GM19395 (cell line): ENCODE measurements at regions not wholly inside any gene's neighbourhood (a gene's known extent, or its start where the extent isn't known, plus 50 kb on each side); places are given as distances from the start of the nearest gene placed in this dataset.
"Not testable (repeated sequence)": the region's sequence is repeated elsewhere in the genome, so short reads cannot be mapped to it uniquely, and the experiment has no call there.

ENCODE experiments used
- ATAC-seq: cut with Tn5 transposase; IDR thresholded peaks from one replicate; pipeline ENCODE4 v1.9.1; 2021; ENCODE audit warnings: mild to moderate bottlenecking, moderate library complexity; ENCODE audit not compliant: unreplicated experiment

DNA sequence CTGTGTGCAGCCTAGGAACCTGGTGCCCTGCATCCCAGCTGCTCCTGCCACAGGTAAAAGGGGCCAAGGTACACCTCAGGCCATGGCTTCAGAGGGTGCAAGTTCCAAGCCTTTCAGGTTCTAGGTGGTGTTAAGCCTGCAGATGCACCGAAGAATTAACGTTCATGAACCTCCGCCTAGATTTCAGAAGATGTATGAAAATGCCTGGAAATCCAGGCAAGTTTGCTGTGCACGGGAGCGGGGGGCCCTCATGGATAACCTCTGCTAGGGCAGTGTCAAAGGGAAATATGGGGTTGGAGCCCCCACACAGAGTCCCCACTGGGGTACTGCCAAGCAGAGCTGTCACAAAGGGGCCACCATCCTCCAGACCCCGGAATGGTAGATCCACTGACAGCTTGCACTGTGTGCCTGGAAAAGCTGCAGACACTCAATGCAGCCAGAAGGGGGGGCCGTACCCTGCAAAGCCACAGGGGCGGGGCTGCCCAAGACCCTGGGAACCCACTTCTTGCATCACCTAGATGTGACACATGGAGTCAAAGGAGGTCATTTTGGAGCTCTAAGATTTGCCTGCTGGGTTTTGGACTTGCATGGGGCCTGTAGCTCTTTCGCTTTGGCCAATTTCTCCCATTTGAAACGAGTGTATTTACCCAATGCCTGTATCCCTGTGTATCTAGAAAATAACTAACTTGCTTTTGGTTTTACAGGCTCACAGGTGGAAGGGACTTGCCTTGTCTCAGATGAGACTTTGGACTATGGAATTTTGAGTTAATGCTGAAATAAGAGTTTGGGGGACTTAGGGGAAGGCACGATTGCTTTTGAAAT is 145.2 kb upstream of the C1QTNF3 start:
- ATAC-seq, result not testable (repeated sequence)

GRCh38 chr5:34189246-34189645 is 146.2 kb upstream of the C1QTNF3 start:
- not testable (repeated sequence) for ATAC-seq

DNA sequence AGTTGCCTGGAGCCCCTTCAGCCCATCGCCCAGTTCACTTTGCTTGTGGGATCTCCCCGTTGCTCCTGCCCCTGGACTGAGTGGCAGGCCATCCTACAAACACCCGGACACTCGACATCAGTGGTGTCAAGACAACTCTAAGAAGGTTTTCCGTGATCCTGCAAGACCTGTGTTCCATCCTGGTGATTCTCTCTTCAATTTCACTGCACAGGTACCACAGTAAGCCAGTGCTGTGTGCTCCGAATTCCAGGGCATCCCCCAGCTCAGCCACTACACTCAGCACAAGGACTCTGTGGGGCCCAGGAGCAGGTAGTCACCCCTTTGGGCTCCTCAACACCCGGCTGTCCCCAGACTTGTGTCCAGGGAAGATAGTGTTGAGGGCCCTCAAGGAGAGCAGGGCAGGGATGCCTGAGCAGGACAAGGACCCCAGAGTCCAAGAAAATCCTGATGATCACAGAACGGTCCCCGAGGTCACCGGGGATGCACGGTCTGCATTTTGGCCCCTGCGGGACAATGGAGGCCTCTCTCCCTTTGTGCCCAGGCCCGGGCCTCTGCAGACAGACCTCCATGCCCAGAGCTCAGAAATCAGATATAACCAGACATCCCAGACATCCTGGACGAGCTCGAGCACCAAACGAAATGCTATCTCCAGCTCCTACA is 146.9 kb upstream of the C1QTNF3 start:
- ATAC-seq, result not testable (repeated sequence)

- ATAC-seq, result not testable (repeated sequence)
These were observed 147.5 kb upstream of the C1QTNF3 start for GRCh38 chr5:34190466-34190865.

DNA sequence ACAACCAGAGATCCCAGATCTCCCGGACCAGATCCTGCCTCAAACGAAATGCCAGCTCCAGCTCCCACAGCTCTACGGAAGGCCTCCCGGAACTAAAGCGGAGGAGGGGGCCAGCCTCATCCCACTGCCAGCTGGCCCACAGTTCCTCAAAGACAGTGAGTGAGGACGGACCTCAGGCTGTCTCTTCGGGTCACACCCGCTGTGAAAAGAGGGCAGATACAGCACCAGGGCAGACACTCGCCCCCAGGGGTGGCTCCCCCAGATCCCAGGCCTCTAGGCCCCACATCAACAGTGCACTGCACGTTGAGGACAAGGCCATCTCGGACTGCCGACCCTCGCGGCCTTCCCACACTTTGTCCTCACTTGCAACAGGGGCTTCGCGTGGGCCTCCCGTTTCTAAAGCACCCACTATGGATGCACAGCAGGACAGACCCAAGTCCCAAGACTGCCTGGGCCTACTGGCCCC is 148.3 kb upstream of the C1QTNF3 start:
- not testable (repeated sequence) for ATAC-seq

- not testable (repeated sequence) for ATAC-seq
These were observed 149.3 kb upstream of the C1QTNF3 start for GRCh38 chr5:34192064-34192922.

- not testable (repeated sequence) for ATAC-seq
These were observed 149.9 kb upstream of the C1QTNF3 start for GRCh38 chr5:34192923-34193262.

DNA sequence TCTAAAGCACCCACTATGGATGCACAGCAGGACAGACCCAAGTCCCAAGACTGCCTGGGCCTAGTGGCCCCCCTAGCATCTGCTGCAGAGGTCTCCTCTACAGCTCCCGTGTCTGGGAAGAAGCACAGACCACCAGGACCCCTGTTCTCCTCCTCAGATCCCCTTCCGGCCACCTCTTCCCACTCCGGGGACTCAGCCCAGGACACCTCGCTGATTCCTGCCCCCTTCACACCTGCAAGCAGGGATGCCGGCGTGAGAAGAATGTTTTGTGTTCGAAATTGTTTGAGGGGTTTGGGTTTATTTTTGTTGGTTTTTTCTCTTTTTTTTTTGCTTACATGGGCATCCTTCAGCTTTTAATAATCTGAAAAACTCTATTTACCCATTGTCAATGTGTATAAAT is 150.3 kb upstream of the C1QTNF3 start:
- ATAC-seq, result not testable (repeated sequence)

DNA sequence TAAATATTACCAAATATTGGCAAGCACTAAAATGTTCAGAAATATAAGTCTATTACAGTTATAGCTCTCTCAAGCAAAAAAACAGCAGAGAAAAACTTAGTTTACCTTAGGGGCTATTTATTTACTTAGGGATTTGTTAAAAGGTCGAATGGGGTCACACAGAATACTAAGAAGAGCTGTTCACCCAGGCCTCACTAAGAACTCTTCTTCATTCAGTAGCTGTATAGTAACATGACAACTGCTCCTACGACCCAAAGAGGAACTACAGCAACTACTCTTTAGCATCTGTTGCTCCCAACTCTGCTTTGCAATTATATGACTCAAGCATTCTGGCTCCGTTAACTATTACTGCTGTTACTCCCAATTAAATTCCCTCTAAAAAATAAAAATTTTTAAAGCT is 150.8 kb upstream of the C1QTNF3 start:
- not testable (repeated sequence) for ATAC-seq

DNA sequence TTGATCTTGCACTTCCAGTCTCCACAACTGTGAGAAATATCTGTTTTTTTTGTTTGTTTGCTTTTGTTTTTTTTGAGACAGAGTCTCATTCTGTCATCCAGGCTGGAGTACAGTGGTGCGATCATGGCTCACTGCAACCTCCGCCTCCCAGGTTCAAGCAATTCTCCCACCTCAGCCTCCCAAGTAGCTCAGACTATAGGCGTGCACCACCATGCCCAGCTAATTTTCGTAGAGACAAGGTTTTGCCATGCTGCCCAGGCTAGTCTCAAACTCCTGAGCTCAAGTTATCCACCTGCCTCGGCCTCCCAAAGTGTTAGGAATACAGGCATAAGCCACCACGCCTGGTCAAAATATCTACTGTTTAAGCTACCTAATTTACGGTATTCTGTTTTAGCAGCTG is 153.1 kb upstream of the C1QTNF3 start:
- not testable (repeated sequence) for ATAC-seq

- ATAC-seq, result not testable (repeated sequence)
These were observed 162.3 kb upstream of the C1QTNF3 start for GRCh38 chr5:34205347-34205746.

DNA sequence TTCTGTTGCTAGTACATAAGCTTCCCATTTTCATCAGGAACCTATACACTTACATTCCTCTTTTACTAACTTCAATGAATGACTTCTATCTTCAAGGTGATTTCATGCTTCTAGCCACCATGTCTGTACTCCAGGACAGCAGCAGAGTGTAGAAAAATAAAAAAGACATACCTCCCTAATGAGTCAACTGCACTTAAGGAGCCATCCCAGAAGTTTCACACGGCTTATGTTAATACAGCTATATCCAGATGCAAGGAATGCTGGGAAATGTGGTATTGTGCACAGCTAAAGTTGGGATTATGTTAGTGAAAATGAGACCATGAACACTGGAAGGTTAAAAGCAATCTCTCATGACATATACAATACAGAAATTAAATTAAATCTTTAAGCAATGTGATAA is 174.4 kb upstream of the C1QTNF3 start:
- not testable (repeated sequence) for ATAC-seq

DNA sequence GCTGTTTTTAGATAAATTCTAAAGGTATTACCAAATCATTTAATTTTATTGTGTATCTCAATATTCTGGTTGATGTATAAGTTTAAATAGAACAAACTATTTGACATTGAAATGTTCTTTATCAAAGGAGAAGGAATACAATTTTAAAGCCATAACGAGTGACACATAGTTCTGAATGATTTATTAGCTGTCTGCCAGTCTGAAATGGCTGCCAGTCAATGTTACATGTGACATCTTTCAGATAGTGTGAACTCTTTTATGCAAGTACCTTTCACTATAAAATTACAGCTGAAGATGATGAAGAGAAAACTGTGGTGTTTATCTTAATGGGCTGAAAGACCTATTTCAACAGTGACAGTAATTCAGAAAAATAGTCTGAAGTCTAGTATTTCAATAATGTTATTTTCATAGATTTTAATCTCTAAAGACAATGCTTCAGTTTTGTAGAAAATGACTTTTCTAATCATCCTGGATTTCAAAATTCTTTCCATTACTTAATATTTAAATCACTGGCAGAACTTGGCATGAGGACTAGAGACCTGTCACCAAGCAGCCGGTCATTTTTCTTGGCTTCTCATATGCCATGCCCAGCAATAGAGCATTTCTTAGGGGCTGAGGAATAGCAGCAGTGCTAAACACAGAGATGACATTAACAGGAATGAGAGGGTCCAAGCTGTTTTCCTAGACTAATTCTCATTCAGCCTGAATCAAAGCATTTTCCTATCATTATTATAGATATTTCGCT is 178.5 kb upstream of the C1QTNF3 start:
- ATAC-seq, result not testable (repeated sequence)

GRCh38 chr5:34223158-34223557 is 180.1 kb upstream of the C1QTNF3 start:
- not testable (repeated sequence) for ATAC-seq

- not testable (repeated sequence) for ATAC-seq
These were observed 187.4 kb upstream of the C1QTNF3 start for GRCh38 chr5:34230402-34230801.

DNA sequence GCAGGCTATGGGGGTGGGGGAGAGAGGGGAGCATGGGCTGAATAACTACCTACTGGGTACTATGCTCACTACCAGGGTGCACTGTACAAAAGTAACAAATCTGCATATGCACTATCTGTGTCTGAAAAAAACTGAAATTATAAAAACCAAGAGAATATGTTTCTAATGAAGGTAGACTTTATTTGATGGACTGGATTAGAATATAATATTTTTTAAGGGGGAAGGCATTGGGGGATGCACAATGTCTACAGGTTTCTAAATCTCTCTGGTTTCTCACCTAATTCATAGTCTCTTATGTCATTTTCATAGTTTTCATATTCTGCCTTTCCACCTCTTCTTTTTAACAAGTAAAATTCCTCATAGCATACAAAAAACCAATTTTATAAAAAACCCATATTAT is 200.8 kb upstream of the C1QTNF3 start:
- not testable (repeated sequence) for ATAC-seq

DNA sequence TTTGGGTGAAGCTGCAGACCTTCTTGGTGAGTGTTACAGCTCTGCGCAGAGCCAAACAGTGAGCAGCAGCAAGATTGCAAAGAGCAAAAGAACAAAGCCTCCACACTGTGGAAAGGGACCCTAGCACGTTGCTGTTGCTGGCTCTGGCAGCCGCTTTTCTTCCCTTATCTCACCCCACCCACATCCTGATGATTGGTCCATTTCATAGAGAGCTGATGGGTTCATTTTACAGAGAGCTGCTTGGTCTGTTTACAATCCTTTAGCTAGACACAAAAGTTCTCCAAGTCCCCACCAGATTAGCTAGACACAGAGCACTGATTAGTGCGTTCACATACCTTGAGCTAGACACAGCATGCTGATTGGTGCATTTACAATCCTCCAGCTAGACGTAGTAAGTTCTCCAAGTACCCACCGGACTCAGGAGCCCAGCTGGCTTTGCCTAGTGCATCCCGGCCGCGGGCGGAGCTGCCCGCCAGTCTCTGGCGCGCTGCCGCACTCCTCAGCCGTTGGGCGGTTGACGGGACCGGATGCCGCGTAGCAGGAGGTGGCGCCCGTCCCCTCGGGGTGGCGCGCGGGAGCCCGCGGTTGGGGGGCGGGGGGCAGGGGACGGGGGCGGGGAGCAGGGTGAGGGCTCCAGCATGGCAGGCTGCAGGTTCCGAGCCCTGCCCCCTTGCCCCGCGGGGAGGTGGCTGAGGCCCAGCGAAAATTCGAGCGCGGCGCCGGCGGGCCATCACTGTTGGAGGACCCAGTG is 201.4 kb upstream of the C1QTNF3 start:
- ATAC-seq, result peak; percentile 68

- ATAC-seq, result peak; percentile 84
These were observed 202.0 kb upstream of the C1QTNF3 start for GRCh38 chr5:34245032-34245394.

DNA sequence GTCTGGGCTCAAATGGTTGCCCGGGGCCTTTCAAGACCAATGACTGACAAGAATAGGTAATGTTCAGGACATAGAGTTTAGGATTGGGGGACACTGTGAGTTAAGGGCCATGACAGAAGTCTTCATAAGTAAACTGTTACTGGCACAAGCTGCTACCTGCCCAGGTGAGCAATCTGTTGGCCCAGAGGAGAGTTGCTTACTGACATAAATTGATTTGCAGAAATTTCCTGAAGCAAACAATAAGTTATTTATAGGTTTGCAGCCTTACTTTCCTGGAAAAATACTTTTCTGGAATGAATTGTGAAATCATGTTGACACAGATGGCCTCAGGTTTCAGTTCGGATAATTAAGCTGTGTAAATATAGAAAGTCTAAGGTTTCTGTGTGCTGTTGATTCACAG is 202.8 kb upstream of the C1QTNF3 start:
- not testable (repeated sequence) for ATAC-seq

DNA sequence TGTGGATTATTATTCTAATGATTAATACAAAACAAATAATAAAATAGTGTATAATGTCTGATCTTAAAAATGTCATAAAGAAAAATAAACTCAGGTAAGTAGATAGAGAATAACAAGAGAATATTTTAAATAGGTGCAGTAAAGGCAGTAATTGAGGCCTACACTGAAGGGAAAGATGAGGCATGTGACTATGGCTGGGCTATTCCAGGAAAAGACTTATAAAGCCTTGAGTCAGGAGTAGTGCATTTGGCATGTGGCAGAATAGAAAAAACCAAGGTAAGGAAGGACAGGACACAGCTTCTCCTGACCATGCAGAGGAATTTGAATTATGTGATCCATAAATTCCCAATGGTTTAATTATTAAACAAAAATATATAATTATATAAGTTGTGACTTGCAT is 215.6 kb upstream of the C1QTNF3 start:
- not testable (repeated sequence) for ATAC-seq
